ENCODE measurements at regions not wholly inside any gene's neighbourhood (a gene's known extent, or its start where the extent isn't known, plus 50 kb on each side); places are given as distances from the start of the nearest gene placed in this dataset.

- Mint-ChIP-seq H3K27ac (no peak overlapping the region), H3K36me3 (no peaks in the 10 kb centered on the region), H3K4me3 (no peak overlapping the region), H3K9me3 (peaks cover 2 to 24% (median 11%) of the 10 kb centered on the region in 8 donors), H3K4me1 (no peaks in the 10 kb centered on the region), H3K27me3 (no peaks in the 10 kb centered on the region)
- Histone ChIP-seq H3K9me3 (ENCODE audit: control insufficient read depth in 1 of 2, low read length in 2 of 2) (no peaks in the 10 kb centered on the region), H3K27me3 (ENCODE audit: insufficient read depth, low read length) (no peaks in the 10 kb centered on the region), H3K36me3 (ENCODE audit: insufficient read depth, low read length) (no peaks in the 10 kb centered on the region), H3K4me3 (ENCODE audit: low read length in 2 of 2) (no peak overlapping the region), H3K4me1 (ENCODE audit: insufficient read depth, low read length) (no peaks in the 10 kb centered on the region), H3K27ac (ENCODE audit: low read depth, low read length) (no peak overlapping the region)
- intact Hi-C loops (cut with micrococcal nuclease): no loop called here
- POLR2A ChIA-PET (ENCODE audit: partially characterized antibody): no interaction called here
- no peak for DNase-seq
- CTCF ChIA-PET (ENCODE audit: partially characterized antibody): no interaction called here
Measured at GRCh38 chr13:58452123-58452623, 820.6 kb downstream of the PCDH17 start.

- H3K36me3 Mint-ChIP-seq: no peaks in the 10 kb centered on the region
- no peaks in the 10 kb centered on the region for H3K36me3 ChIP-seq (ENCODE audit: insufficient read depth, low read length)
- no peak overlapping the region for H3K27ac ChIP-seq (ENCODE audit: low read depth, low read length)
- H3K9me3 ChIP-seq (ENCODE audit: control insufficient read depth in 1 of 2, low read length in 2 of 2): no peaks in the 10 kb centered on the region
- CTCF ChIA-PET (ENCODE audit: partially characterized antibody): no interaction called here
- no peaks in the 10 kb centered on the region for H3K27me3 ChIP-seq (ENCODE audit: insufficient read depth, low read length)
- no peak for DNase-seq
- no peaks in the 10 kb centered on the region for H3K4me1 ChIP-seq (ENCODE audit: insufficient read depth, low read length)
- H3K27me3 Mint-ChIP-seq: no peaks in the 10 kb centered on the region
- no peak overlapping the region for H3K4me3 ChIP-seq (ENCODE audit: low read length in 2 of 2)
- POLR2A ChIA-PET (ENCODE audit: partially characterized antibody): no interaction called here
- H3K9me3 Mint-ChIP-seq: peaks cover 4 to 25% (median 11%) of the 10 kb centered on the region in 8 donors
- H3K4me3 Mint-ChIP-seq: no peak overlapping the region
- no peak overlapping the region for H3K27ac Mint-ChIP-seq
- H3K4me1 Mint-ChIP-seq: no peaks in the 10 kb centered on the region
- intact Hi-C loops (cut with micrococcal nuclease): no loop called here
Measured at GRCh38 chr13:58455094-58455493, 823.5 kb downstream of the PCDH17 start.

- H3K36me3 Mint-ChIP-seq: no peaks in the 10 kb centered on the region
- no peaks in the 10 kb centered on the region for H3K36me3 ChIP-seq (ENCODE audit: insufficient read depth, low read length)
- DNase-seq: no peak
- POLR2A ChIA-PET (ENCODE audit: partially characterized antibody): no interaction called here
- no peak overlapping the region for H3K27ac ChIP-seq (ENCODE audit: low read depth, low read length)
- no peaks in the 10 kb centered on the region for H3K4me1 Mint-ChIP-seq
- no peaks in the 10 kb centered on the region for H3K27me3 Mint-ChIP-seq
- no peak overlapping the region for H3K27ac Mint-ChIP-seq
- H3K27me3 ChIP-seq (ENCODE audit: insufficient read depth, low read length): no peaks in the 10 kb centered on the region
- peaks cover 2 to 13% (median 5%) of the 10 kb centered on the region in 8 donors for H3K9me3 Mint-ChIP-seq
- no peak overlapping the region for H3K4me3 ChIP-seq (ENCODE audit: low read length in 2 of 2)
- no peak overlapping the region for H3K4me3 Mint-ChIP-seq
- no peaks in the 10 kb centered on the region for H3K4me1 ChIP-seq (ENCODE audit: insufficient read depth, low read length)
- no peaks in the 10 kb centered on the region for H3K9me3 ChIP-seq (ENCODE audit: control insufficient read depth in 1 of 2, low read length in 2 of 2)
- intact Hi-C loops (cut with micrococcal nuclease): no loop called here
- CTCF ChIA-PET (ENCODE audit: partially characterized antibody): no interaction called here
Measured at GRCh38 chr13:58461217-58461616, 829.7 kb downstream of the PCDH17 start.

GRCh38 chr13:58463841-58464240 is 832.3 kb downstream of the PCDH17 start:
- Mint-ChIP-seq H3K4me1 (no peaks in the 10 kb centered on the region), H3K36me3 (no peaks in the 10 kb centered on the region), H3K4me3 (no peak overlapping the region), H3K27ac (no peak overlapping the region), H3K27me3 (no peaks in the 10 kb centered on the region), H3K9me3 (peaks cover 2 to 14% (median 7%) of the 10 kb centered on the region in 8 donors)
- no peak overlapping the region for H3K4me3 ChIP-seq (ENCODE audit: low read length in 2 of 2)
- ChIA-PET POLR2A (ENCODE audit: partially characterized antibody) (no interaction called here), CTCF (ENCODE audit: partially characterized antibody) (no interaction called here)
- no peaks in the 10 kb centered on the region for H3K27me3 ChIP-seq (ENCODE audit: insufficient read depth, low read length)
- no peak for DNase-seq
- no peaks in the 10 kb centered on the region for H3K4me1 ChIP-seq (ENCODE audit: insufficient read depth, low read length)
- H3K9me3 ChIP-seq (ENCODE audit: control insufficient read depth in 1 of 2, low read length in 2 of 2): no peaks in the 10 kb centered on the region
- intact Hi-C loops (cut with micrococcal nuclease): no loop called here
- no peaks in the 10 kb centered on the region for H3K36me3 ChIP-seq (ENCODE audit: insufficient read depth, low read length)
- H3K27ac ChIP-seq (ENCODE audit: low read depth, low read length): no peak overlapping the region

GRCh38 chr13:58467176-58467575 is 835.6 kb downstream of the PCDH17 start:
- H3K9me3 Mint-ChIP-seq: peaks cover 0 to 14% (median 6%) of the 10 kb centered on the region in 8 donors
- peak overlapping the region in 1 of 7 donors; percentile 18 for H3K27ac Mint-ChIP-seq
- ChIA-PET POLR2A (ENCODE audit: partially characterized antibody) (no interaction called here), CTCF (ENCODE audit: partially characterized antibody) (no interaction called here)
- no peak for DNase-seq
- intact Hi-C loops (cut with micrococcal nuclease): no loop called here
- Histone ChIP-seq H3K9me3 (ENCODE audit: control insufficient read depth in 1 of 2, low read length in 2 of 2) (no peaks in the 10 kb centered on the region), H3K27me3 (ENCODE audit: insufficient read depth, low read length) (no peaks in the 10 kb centered on the region), H3K36me3 (ENCODE audit: insufficient read depth, low read length) (no peaks in the 10 kb centered on the region), H3K4me3 (ENCODE audit: low read length in 2 of 2) (no peak overlapping the region), H3K27ac (ENCODE audit: low read depth, low read length) (no peak overlapping the region), H3K4me1 (ENCODE audit: insufficient read depth, low read length) (no peaks in the 10 kb centered on the region)
- no peaks in the 10 kb centered on the region for H3K4me1 Mint-ChIP-seq
- H3K36me3 Mint-ChIP-seq: no peaks in the 10 kb centered on the region
- no peak overlapping the region for H3K4me3 Mint-ChIP-seq
- no peaks in the 10 kb centered on the region for H3K27me3 Mint-ChIP-seq

- H3K9me3 Mint-ChIP-seq: peaks cover 0 to 11% (median 4%) of the 10 kb centered on the region in 8 donors
- no peaks in the 10 kb centered on the region for H3K27me3 Mint-ChIP-seq
- H3K27me3 ChIP-seq (ENCODE audit: insufficient read depth, low read length): no peaks in the 10 kb centered on the region
- no peak overlapping the region for H3K4me3 Mint-ChIP-seq
- no peak for DNase-seq
- POLR2A ChIA-PET (ENCODE audit: partially characterized antibody): no interaction called here
- no peak overlapping the region for H3K27ac Mint-ChIP-seq
- intact Hi-C loops (cut with micrococcal nuclease): no loop called here
- H3K4me1 Mint-ChIP-seq: no peaks in the 10 kb centered on the region
- no peaks in the 10 kb centered on the region for H3K4me1 ChIP-seq (ENCODE audit: insufficient read depth, low read length)
- H3K36me3 Mint-ChIP-seq: no peaks in the 10 kb centered on the region
- H3K36me3 ChIP-seq (ENCODE audit: insufficient read depth, low read length): no peaks in the 10 kb centered on the region
- no peaks in the 10 kb centered on the region for H3K9me3 ChIP-seq (ENCODE audit: control insufficient read depth in 1 of 2, low read length in 2 of 2)
- CTCF ChIA-PET (ENCODE audit: partially characterized antibody): no interaction called here
- no peak overlapping the region for H3K4me3 ChIP-seq (ENCODE audit: low read length in 2 of 2)
- H3K27ac ChIP-seq (ENCODE audit: low read depth, low read length): no peak overlapping the region
Measured at GRCh38 chr13:58472483-58472882, 840.9 kb downstream of the PCDH17 start.

GRCh38 chr13:58474581-58474980 is 843.0 kb downstream of the PCDH17 start:
- Histone ChIP-seq H3K4me1 (ENCODE audit: insufficient read depth, low read length) (no peaks in the 10 kb centered on the region), H3K27me3 (ENCODE audit: insufficient read depth, low read length) (no peaks in the 10 kb centered on the region), H3K4me3 (ENCODE audit: low read length in 2 of 2) (no peak overlapping the region), H3K9me3 (ENCODE audit: control insufficient read depth in 1 of 2, low read length in 2 of 2) (no peaks in the 10 kb centered on the region), H3K36me3 (ENCODE audit: insufficient read depth, low read length) (no peaks in the 10 kb centered on the region), H3K27ac (ENCODE audit: low read depth, low read length) (no peak overlapping the region)
- intact Hi-C loops (cut with micrococcal nuclease): no loop called here
- Mint-ChIP-seq H3K9me3 (peaks cover 0 to 5% (median 0%) of the 10 kb centered on the region in 8 donors), H3K36me3 (no peaks in the 10 kb centered on the region), H3K27ac (no peak overlapping the region), H3K4me1 (no peaks in the 10 kb centered on the region), H3K27me3 (no peaks in the 10 kb centered on the region), H3K4me3 (no peak overlapping the region)
- no peak for DNase-seq
- ChIA-PET POLR2A (ENCODE audit: partially characterized antibody) (no interaction called here), CTCF (ENCODE audit: partially characterized antibody) (no interaction called here)

Data from CD4-positive, alpha-beta memory T cell (primary cell).